MM.1S (cell line): ENCODE measurements at regions not wholly inside any gene's neighbourhood (a gene's known extent, or its start where the extent isn't known, plus 50 kb on each side); places are given as distances from the start of the nearest gene placed in this dataset.

Experiments used
- DNase-seq: peaks from one replicate; pipeline ENCODE4 v3.0.0-alpha.2; 2015
- H2AFZ ChIP-seq: fragments of 300-600 bp; sonication (generic); 2 replicates; pipeline ENCODE4 v1.6.0; 2016; ENCODE audit warnings: antibody characterized with exemption, low read length
- H3F3A ChIP-seq: fragments of 300-600 bp; sonication (generic); 2 replicates; pipeline ENCODE4 v1.6.1; 2016; ENCODE audit warnings: mild to moderate bottlenecking, antibody characterized with exemption, low read length, moderate library complexity, mixed read lengths; ENCODE audit not compliant: insufficient read depth
- H3K27ac ChIP-seq: fragments of 300-600 bp; sonication (generic); 2 replicates; pipeline ENCODE4 v1.5.1; 2016; ENCODE audit warnings: mild to moderate bottlenecking, low read length
- H3K27me3 ChIP-seq: fragments of 300-600 bp; sonication (generic); replicated peaks from 2 replicates; pipeline ENCODE4 v1.6.0; 2016; ENCODE audit warnings: low read length; ENCODE audit not compliant: insufficient read depth
- H3K36me3 ChIP-seq: fragments of 300-600 bp; sonication (generic); replicated peaks from 2 replicates; pipeline ENCODE4 v1.6.1; 2016; ENCODE audit warnings: mild to moderate bottlenecking, low read length, mixed read lengths; ENCODE audit not compliant: insufficient read depth
- H3K4me1 ChIP-seq: fragments of 300-600 bp; sonication (generic); 2 replicates; pipeline ENCODE4 v1.6.1; 2016; ENCODE audit warnings: low read length, mixed read lengths
- H3K4me2 ChIP-seq: fragments of 300-600 bp; sonication (generic); 2 replicates; pipeline ENCODE4 v1.6.0; 2016; ENCODE audit warnings: low read depth, low read length
- H3K4me3 ChIP-seq: fragments of 300-600 bp; sonication (generic); 2 replicates; pipeline ENCODE4 v1.5.1; 2016; ENCODE audit warnings: low read length, mixed read lengths
- H3K79me2 ChIP-seq: fragments of 300-600 bp; sonication (generic); 2 replicates; pipeline ENCODE4 v1.6.1; 2016; ENCODE audit warnings: mixed run types, low read length, mixed read lengths
- H3K9ac ChIP-seq: fragments of 300-600 bp; sonication (generic); 2 replicates; pipeline ENCODE4 v1.6.1; 2016; ENCODE audit warnings: low read length, mixed read lengths
- H3K9me2 ChIP-seq: fragments of 300-600 bp; sonication (generic); replicated peaks from 2 replicates; pipeline ENCODE4 v1.6.1; 2016; ENCODE audit warnings: mild to moderate bottlenecking, low read length, mixed read lengths; ENCODE audit not compliant: insufficient read depth
- H3K9me3 ChIP-seq: fragments of 300-600 bp; sonication (generic); replicated peaks from 2 replicates; pipeline ENCODE4 v1.6.1; 2016; ENCODE audit warnings: mild to moderate bottlenecking, low read length, mixed read lengths; ENCODE audit not compliant: insufficient read depth
- H4K20me1 ChIP-seq: fragments of 300-600 bp; sonication (generic); 2 replicates; pipeline ENCODE4 v1.6.1; 2016; ENCODE audit warnings: mild to moderate bottlenecking, low read length, moderate library complexity, mixed read lengths; ENCODE audit not compliant: insufficient read depth
- CTCF ChIP-seq: fragments of 300-600 bp; sonication (generic); IDR thresholded peaks from 2 replicates; pipeline ENCODE4 v1.5.1; 2016; ENCODE audit warnings: antibody characterized with exemption, low read length, mixed read lengths
- EZH2 ChIP-seq: fragments of 300-600 bp; sonication (generic); optimal IDR thresholded peaks from 2 replicates; pipeline ENCODE3; 2017; ENCODE audit warnings: low read depth, mild to moderate bottlenecking, antibody characterized with exemption, low read length, mixed read lengths
- EZH2phosphoT487 ChIP-seq: fragments of 300-600 bp; sonication (generic); IDR thresholded peaks from 2 replicates; pipeline ENCODE4 v1.6.1; 2018; ENCODE audit warnings: antibody characterized with exemption, low read length

- Histone ChIP-seq H3K79me2 (no peaks in the 10 kb centered on the region), H3K4me2 (no peak overlapping the region), H3K9me2 (no peaks in the 10 kb centered on the region), H3K27me3 (no peaks in the 10 kb centered on the region), H3K4me3 (no peak overlapping the region), H3K4me1 (no peaks in the 10 kb centered on the region), H2AFZ (no peak overlapping the region), H3K9me3 (no peaks in the 10 kb centered on the region), H3K36me3 (no peaks in the 10 kb centered on the region), H3F3A (no peaks in the 10 kb centered on the region), H3K27ac (no peak overlapping the region), H4K20me1 (no peaks in the 10 kb centered on the region), H3K9ac (no peak overlapping the region)
- DNase-seq, result no peak
- TF ChIP-seq CTCF (no peak), EZH2 (no peak), EZH2phosphoT487 (no peak)
Measured at GRCh38 chr11:128187377-128187776, 400.0 kb downstream of the ETS1 start.

GRCh38 chr11:128184981-128185380 is 402.4 kb downstream of the ETS1 start:
- Histone ChIP-seq H3K36me3 (no peaks in the 10 kb centered on the region), H3K9ac (no peak overlapping the region), H3K4me3 (no peak overlapping the region), H4K20me1 (no peaks in the 10 kb centered on the region), H3K4me2 (no peak overlapping the region), H2AFZ (no peak overlapping the region), H3K27me3 (no peaks in the 10 kb centered on the region), H3K27ac (no peak overlapping the region), H3F3A (no peaks in the 10 kb centered on the region), H3K9me2 (no peaks in the 10 kb centered on the region), H3K4me1 (no peaks in the 10 kb centered on the region), H3K79me2 (no peaks in the 10 kb centered on the region), H3K9me3 (no peaks in the 10 kb centered on the region)
- no peak for DNase-seq
- TF ChIP-seq EZH2phosphoT487, result no peak
- TF ChIP-seq EZH2, result no peak
- no peak for TF ChIP-seq CTCF

- Histone ChIP-seq H3K9me3 (no peaks in the 10 kb centered on the region), H3K36me3 (no peaks in the 10 kb centered on the region), H3F3A (no peaks in the 10 kb centered on the region), H2AFZ (no peak overlapping the region), H4K20me1 (no peaks in the 10 kb centered on the region), H3K79me2 (no peaks in the 10 kb centered on the region), H3K27me3 (no peaks in the 10 kb centered on the region), H3K27ac (no peak overlapping the region), H3K9ac (no peak overlapping the region), H3K4me2 (no peak overlapping the region), H3K4me1 (no peaks in the 10 kb centered on the region), H3K9me2 (no peaks in the 10 kb centered on the region), H3K4me3 (no peak overlapping the region)
- no peak for DNase-seq
- TF ChIP-seq CTCF (no peak), EZH2 (no peak), EZH2phosphoT487 (no peak)
Measured at GRCh38 chr11:128182844-128183243, 404.5 kb downstream of the ETS1 start.
